ENCODE measurements at regions not wholly inside any gene's neighbourhood (a gene's known extent, or its start where the extent isn't known, plus 50 kb on each side); places are given as distances from the start of the nearest gene placed in this dataset.

GRCh38 chr3:59316688-59317275, 267.0 kb upstream of the CFAP20DC start:
- no peak overlapping the region for H3K4me3 Mint-ChIP-seq
- peaks cover 5% of the 10 kb centered on the region for H3K4me1 Mint-ChIP-seq
- H3K27ac Mint-ChIP-seq (ENCODE audit: low read depth) = no peak overlapping the region
- H3K27me3 Mint-ChIP-seq = no peaks in the 10 kb centered on the region
- H3K36me3 Mint-ChIP-seq (ENCODE audit: insufficient read depth) = no peaks in the 10 kb centered on the region
- DNase-seq (ENCODE audit: low spot score in 2 of 2) = no peak
- no peak for ATAC-seq (replicated peaks; ENCODE audit: extremely low read depth, poor library complexity, severe bottlenecking)
- H3K9me3 Mint-ChIP-seq = no peaks in the 10 kb centered on the region

- ATAC-seq (replicated peaks; ENCODE audit: extremely low read depth, poor library complexity, severe bottlenecking) (no peak), DNase-seq (ENCODE audit: low spot score in 2 of 2) (no peak)
- no peaks in the 10 kb centered on the region for H3K9me3 Mint-ChIP-seq
Observed at GRCh38 chr3:59313365-59313764, 263.5 kb upstream of the CFAP20DC start.

GRCh38 chr3:59311231-59311630, 261.4 kb upstream of the CFAP20DC start:
- H3K9me3 Mint-ChIP-seq = no peaks in the 10 kb centered on the region
- DNase-seq (ENCODE audit: low spot score in 2 of 2) (no peak), ATAC-seq (replicated peaks; ENCODE audit: extremely low read depth, poor library complexity, severe bottlenecking) (no peak)
- no peaks in the 10 kb centered on the region for H3K36me3 Mint-ChIP-seq (ENCODE audit: insufficient read depth)
- no peaks in the 10 kb centered on the region for H3K27me3 Mint-ChIP-seq
- no peak overlapping the region for H3K27ac Mint-ChIP-seq (ENCODE audit: low read depth)
- H3K4me3 Mint-ChIP-seq = no peak overlapping the region
- H3K4me1 Mint-ChIP-seq = peaks cover 5% of the 10 kb centered on the region

More at GRCh38 chr3:59313365-59313764, 263.5 kb upstream of the CFAP20DC start:
- Mint-ChIP-seq H3K27ac (ENCODE audit: low read depth) (no peak overlapping the region), H3K27me3 (no peaks in the 10 kb centered on the region), H3K4me1 (peaks cover 5% of the 10 kb centered on the region), H3K36me3 (ENCODE audit: insufficient read depth) (no peaks in the 10 kb centered on the region), H3K4me3 (no peak overlapping the region)

GRCh38 chr3:59310736-59311135, 260.9 kb upstream of the CFAP20DC start:
- DNase-seq (ENCODE audit: low spot score in 2 of 2) (no peak), ATAC-seq (replicated peaks; ENCODE audit: extremely low read depth, poor library complexity, severe bottlenecking) (no peak)
- H3K4me3 Mint-ChIP-seq = no peak overlapping the region
- H3K27ac Mint-ChIP-seq (ENCODE audit: low read depth) = no peak overlapping the region
- H3K27me3 Mint-ChIP-seq = no peaks in the 10 kb centered on the region
- H3K9me3 Mint-ChIP-seq = no peaks in the 10 kb centered on the region
- no peaks in the 10 kb centered on the region for H3K36me3 Mint-ChIP-seq (ENCODE audit: insufficient read depth)
- H3K4me1 Mint-ChIP-seq = peaks cover 5% of the 10 kb centered on the region

GRCh38 chr3:59308684-59309083, 258.9 kb upstream of the CFAP20DC start:
- H3K9me3 Mint-ChIP-seq = no peaks in the 10 kb centered on the region
- H3K27ac Mint-ChIP-seq (ENCODE audit: low read depth) = no peak overlapping the region
- no peak overlapping the region for H3K4me3 Mint-ChIP-seq
- no peak for DNase-seq (ENCODE audit: low spot score in 2 of 2)
- ATAC-seq (replicated peaks; ENCODE audit: extremely low read depth, poor library complexity, severe bottlenecking) = no peak
- H3K27me3 Mint-ChIP-seq = no peaks in the 10 kb centered on the region
- no peaks in the 10 kb centered on the region for H3K36me3 Mint-ChIP-seq (ENCODE audit: insufficient read depth)
- peaks cover 5% of the 10 kb centered on the region for H3K4me1 Mint-ChIP-seq

- ATAC-seq (replicated peaks; ENCODE audit: extremely low read depth, poor library complexity, severe bottlenecking) (no peak), DNase-seq (ENCODE audit: low spot score in 2 of 2) (no peak)
- H3K36me3 Mint-ChIP-seq (ENCODE audit: insufficient read depth) = no peaks in the 10 kb centered on the region
- no peak overlapping the region for H3K4me3 Mint-ChIP-seq
- no peaks in the 10 kb centered on the region for H3K9me3 Mint-ChIP-seq
- H3K27ac Mint-ChIP-seq (ENCODE audit: low read depth) = no peak overlapping the region
- no peaks in the 10 kb centered on the region for H3K4me1 Mint-ChIP-seq
- H3K27me3 Mint-ChIP-seq = no peaks in the 10 kb centered on the region
Observed at GRCh38 chr3:59308001-59308400, 258.2 kb upstream of the CFAP20DC start.

GRCh38 chr3:59306436-59306835, 256.6 kb upstream of the CFAP20DC start:
- Mint-ChIP-seq H3K4me1 (no peaks in the 10 kb centered on the region), H3K27me3 (no peaks in the 10 kb centered on the region), H3K27ac (ENCODE audit: low read depth) (no peak overlapping the region), H3K4me3 (no peak overlapping the region), H3K36me3 (ENCODE audit: insufficient read depth) (no peaks in the 10 kb centered on the region), H3K9me3 (no peaks in the 10 kb centered on the region)
- DNase-seq (ENCODE audit: low spot score in 2 of 2) (no peak), ATAC-seq (replicated peaks; ENCODE audit: extremely low read depth, poor library complexity, severe bottlenecking) (no peak)

- H3K4me1 Mint-ChIP-seq = no peaks in the 10 kb centered on the region
- ATAC-seq (replicated peaks; ENCODE audit: extremely low read depth, poor library complexity, severe bottlenecking) = no peak
- no peak overlapping the region for H3K4me3 Mint-ChIP-seq
- no peak for DNase-seq (ENCODE audit: low spot score in 2 of 2)
- no peaks in the 10 kb centered on the region for H3K27me3 Mint-ChIP-seq
- no peaks in the 10 kb centered on the region for H3K36me3 Mint-ChIP-seq (ENCODE audit: insufficient read depth)
- no peak overlapping the region for H3K27ac Mint-ChIP-seq (ENCODE audit: low read depth)
- no peaks in the 10 kb centered on the region for H3K9me3 Mint-ChIP-seq
Observed at GRCh38 chr3:59304296-59304695, 254.5 kb upstream of the CFAP20DC start.

- H3K9me3 Mint-ChIP-seq = no peaks in the 10 kb centered on the region
- H3K27me3 Mint-ChIP-seq = no peaks in the 10 kb centered on the region
- H3K27ac Mint-ChIP-seq (ENCODE audit: low read depth) = no peak overlapping the region
- no peak overlapping the region for H3K4me3 Mint-ChIP-seq
- ATAC-seq (replicated peaks; ENCODE audit: extremely low read depth, poor library complexity, severe bottlenecking) (no peak), DNase-seq (ENCODE audit: low spot score in 2 of 2) (no peak)
- no peaks in the 10 kb centered on the region for H3K4me1 Mint-ChIP-seq
- no peaks in the 10 kb centered on the region for H3K36me3 Mint-ChIP-seq (ENCODE audit: insufficient read depth)
Observed at GRCh38 chr3:59303452-59303851, 253.6 kb upstream of the CFAP20DC start.

GRCh38 chr3:59302442-59302841, 252.6 kb upstream of the CFAP20DC start:
- H3K4me3 Mint-ChIP-seq = no peak overlapping the region
- H3K36me3 Mint-ChIP-seq (ENCODE audit: insufficient read depth) = no peaks in the 10 kb centered on the region
- H3K27ac Mint-ChIP-seq (ENCODE audit: low read depth) = no peak overlapping the region
- H3K27me3 Mint-ChIP-seq = no peaks in the 10 kb centered on the region
- no peak for ATAC-seq (replicated peaks; ENCODE audit: extremely low read depth, poor library complexity, severe bottlenecking)
- DNase-seq (ENCODE audit: low spot score in 2 of 2) = no peak
- no peaks in the 10 kb centered on the region for H3K4me1 Mint-ChIP-seq
- no peaks in the 10 kb centered on the region for H3K9me3 Mint-ChIP-seq

GRCh38 chr3:59300733-59301132, 250.9 kb upstream of the CFAP20DC start:
- Mint-ChIP-seq H3K4me1 (no peaks in the 10 kb centered on the region), H3K9me3 (no peaks in the 10 kb centered on the region), H3K36me3 (ENCODE audit: insufficient read depth) (no peaks in the 10 kb centered on the region), H3K27ac (ENCODE audit: low read depth) (no peak overlapping the region), H3K4me3 (no peak overlapping the region), H3K27me3 (no peaks in the 10 kb centered on the region)
- no peak for DNase-seq (ENCODE audit: low spot score in 2 of 2)
- no peak for ATAC-seq (replicated peaks; ENCODE audit: extremely low read depth, poor library complexity, severe bottlenecking)

GRCh38 chr3:59299561-59299960, 249.7 kb upstream of the CFAP20DC start:
- ATAC-seq (replicated peaks; ENCODE audit: extremely low read depth, poor library complexity, severe bottlenecking) = no peak

GRCh38 chr3:59290358-59290757, 240.5 kb upstream of the CFAP20DC start:
- peaks cover 1% of the 10 kb centered on the region for H3K36me3 Mint-ChIP-seq (ENCODE audit: insufficient read depth)
- H3K4me3 Mint-ChIP-seq = no peak overlapping the region
- no peak overlapping the region for H3K27ac Mint-ChIP-seq (ENCODE audit: low read depth)
- DNase-seq (ENCODE audit: low spot score in 2 of 2) (no peak), ATAC-seq (replicated peaks; ENCODE audit: extremely low read depth, poor library complexity, severe bottlenecking) (no peak)
- peaks cover 8% of the 10 kb centered on the region for H3K4me1 Mint-ChIP-seq
- no peaks in the 10 kb centered on the region for H3K27me3 Mint-ChIP-seq
- H3K9me3 Mint-ChIP-seq = peaks cover 3% of the 10 kb centered on the region

More at GRCh38 chr3:59299561-59299960, 249.7 kb upstream of the CFAP20DC start:
- Mint-ChIP-seq H3K9me3 (peaks cover 5% of the 10 kb centered on the region), H3K27ac (ENCODE audit: low read depth) (no peak overlapping the region), H3K4me3 (no peak overlapping the region), H3K27me3 (no peaks in the 10 kb centered on the region), H3K4me1 (no peaks in the 10 kb centered on the region), H3K36me3 (ENCODE audit: insufficient read depth) (no peaks in the 10 kb centered on the region)
- DNase-seq (ENCODE audit: low spot score in 2 of 2) = no peak

GRCh38 chr3:59289831-59290230, 240.0 kb upstream of the CFAP20DC start:
- Mint-ChIP-seq H3K36me3 (ENCODE audit: insufficient read depth) (peaks cover 1% of the 10 kb centered on the region), H3K4me3 (no peak overlapping the region), H3K27me3 (no peaks in the 10 kb centered on the region), H3K9me3 (no peaks in the 10 kb centered on the region), H3K4me1 (peaks cover 8% of the 10 kb centered on the region), H3K27ac (ENCODE audit: low read depth) (no peak overlapping the region)
- DNase-seq (ENCODE audit: low spot score in 2 of 2) (no peak), ATAC-seq (replicated peaks; ENCODE audit: extremely low read depth, poor library complexity, severe bottlenecking) (no peak)

All from central memory CD8-positive, alpha-beta T cell (primary cell).